ENCODE measurements at regions not wholly inside any gene's neighbourhood (a gene's known extent, or its start where the extent isn't known, plus 50 kb on each side); places are given as distances from the start of the nearest gene placed in this dataset.

DNA sequence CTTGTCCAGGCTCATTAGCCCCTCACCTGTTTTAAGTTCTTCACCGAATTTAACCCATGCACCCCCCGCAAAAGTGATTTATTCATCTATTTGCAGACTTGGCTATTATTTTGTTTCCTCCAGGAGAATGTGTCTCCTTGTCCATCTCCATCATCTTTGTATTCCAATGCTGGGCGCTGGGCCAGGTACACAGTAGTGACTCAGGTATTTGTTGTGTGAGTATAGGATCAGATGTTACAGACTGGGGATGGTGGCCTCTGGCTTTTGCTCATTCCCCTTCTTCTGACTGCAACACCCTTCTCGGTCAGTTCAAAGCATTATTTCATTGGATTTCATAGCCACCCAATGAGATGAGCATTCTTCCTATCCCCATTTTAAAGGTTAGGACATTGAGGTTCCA is 408.2 kb downstream of the MN1 start:
- ATAC-seq (no peak), DNase-seq (no peak)
- no peak overlapping the region for H3K4me3 Mint-ChIP-seq
- peaks cover 0 to 12% (median 0%) of the 10 kb centered on the region in 9 donors for H3K9me3 Mint-ChIP-seq
- no peaks in the 10 kb centered on the region for H3K36me3 Mint-ChIP-seq
- POLR2A ChIA-PET, result no interaction called here
- H3K27me3 Mint-ChIP-seq, result peaks cover 11 to 18% (median 17%) of the 10 kb centered on the region in 5 donors
- no peak overlapping the region for H3K27ac Mint-ChIP-seq
- peaks cover 0 to 4% (median 0%) of the 10 kb centered on the region in 4 donors for H3K4me1 Mint-ChIP-seq

DNA sequence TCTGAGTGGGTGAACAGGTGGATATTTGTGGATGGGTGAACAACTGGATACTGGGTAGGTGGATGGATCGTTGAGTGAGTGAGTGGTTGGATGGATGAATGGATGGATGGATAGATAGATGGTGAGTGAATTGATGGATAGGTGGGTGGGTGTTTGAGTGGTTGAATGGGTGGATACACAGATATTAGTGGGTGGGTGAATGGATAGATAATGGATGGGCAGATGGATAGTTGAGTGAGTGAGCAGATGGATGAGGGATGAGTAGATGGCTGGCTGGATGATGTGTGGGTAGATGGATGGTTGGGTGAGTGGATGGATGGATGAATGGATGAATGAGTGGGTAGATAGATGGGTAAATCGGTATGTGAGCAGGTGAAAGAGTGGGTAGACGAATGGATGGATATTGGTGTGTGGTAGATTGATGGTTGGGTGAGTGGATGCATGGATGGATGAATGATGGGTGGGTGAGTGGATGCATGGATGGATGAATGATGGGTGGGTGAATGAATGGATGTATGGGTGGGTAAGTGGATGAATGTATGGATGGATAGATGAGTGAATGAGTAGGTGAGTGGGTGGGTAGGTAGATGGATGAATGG is 406.7 kb downstream of the MN1 start:
- H3K4me1 Mint-ChIP-seq, result peaks cover 0 to 4% (median 0%) of the 10 kb centered on the region in 4 donors
- ATAC-seq, result no peak
- no peaks in the 10 kb centered on the region for H3K36me3 Mint-ChIP-seq
- POLR2A ChIA-PET, result no interaction called here
- no peak overlapping the region for H3K27ac Mint-ChIP-seq
- H3K9me3 Mint-ChIP-seq, result peaks cover 0 to 12% (median 2%) of the 10 kb centered on the region in 9 donors
- H3K4me3 Mint-ChIP-seq, result no peak overlapping the region
- peaks cover 0 to 19% (median 15%) of the 10 kb centered on the region in 5 donors for H3K27me3 Mint-ChIP-seq
- no peak for DNase-seq

DNA sequence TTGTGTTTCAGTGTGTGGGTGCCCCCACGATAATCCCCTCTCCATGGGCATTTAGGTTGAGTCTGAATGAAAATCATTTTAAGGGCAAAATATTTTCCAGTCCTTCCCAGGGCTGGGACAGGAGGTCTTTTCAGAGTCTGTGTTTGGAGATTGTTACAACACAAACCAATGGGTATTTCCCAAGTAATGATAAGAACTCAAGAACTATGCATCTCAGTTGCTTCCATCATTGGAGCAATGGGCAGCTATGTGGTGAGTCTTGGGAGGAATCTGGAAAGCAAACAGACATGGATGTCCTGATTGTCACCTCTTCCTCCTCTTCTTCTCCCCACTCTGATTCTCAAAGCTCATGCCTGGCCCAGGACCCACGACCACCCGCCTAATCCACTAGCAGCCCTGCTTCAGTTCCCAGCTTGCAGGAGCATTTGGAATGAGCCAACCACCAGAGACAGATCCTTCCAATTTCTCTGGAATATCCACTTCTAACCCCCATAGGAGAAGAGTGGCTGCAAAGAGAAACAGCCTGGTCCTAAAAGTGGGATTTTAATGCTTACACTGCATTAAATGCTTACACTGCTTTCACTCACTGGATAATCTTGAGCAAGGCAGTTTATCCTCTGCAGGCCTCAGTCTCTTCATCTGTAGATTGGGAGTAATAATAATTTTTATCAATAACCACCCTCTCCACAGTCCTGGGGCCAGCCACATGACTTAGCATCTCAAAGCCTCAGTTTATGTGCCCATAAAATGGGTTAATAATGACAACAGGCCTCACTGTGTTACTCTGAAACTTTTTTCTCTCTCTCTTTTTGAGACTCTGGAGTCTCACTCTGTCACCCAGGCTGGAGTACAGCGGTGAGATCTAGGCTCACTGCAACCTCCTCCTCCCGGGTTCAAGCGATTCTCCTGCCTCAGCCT is 404.3 kb downstream of the MN1 start:
- POLR2A ChIA-PET, result no interaction called here
- peaks cover 12 to 31% (median 20%) of the 10 kb centered on the region in 5 donors for H3K27me3 Mint-ChIP-seq
- peaks cover 0 to 8% (median 0%) of the 10 kb centered on the region in 3 donors for H3K36me3 Mint-ChIP-seq
- H3K9me3 Mint-ChIP-seq, result peaks cover 0 to 32% (median 3%) of the 10 kb centered on the region in 9 donors
- no peak for ATAC-seq
- DNase-seq, result no peak
- no peak overlapping the region for H3K4me3 Mint-ChIP-seq
- H3K27ac Mint-ChIP-seq, result no peak overlapping the region
- H3K4me1 Mint-ChIP-seq, result peaks cover 0 to 4% (median 0%) of the 10 kb centered on the region in 4 donors

DNA sequence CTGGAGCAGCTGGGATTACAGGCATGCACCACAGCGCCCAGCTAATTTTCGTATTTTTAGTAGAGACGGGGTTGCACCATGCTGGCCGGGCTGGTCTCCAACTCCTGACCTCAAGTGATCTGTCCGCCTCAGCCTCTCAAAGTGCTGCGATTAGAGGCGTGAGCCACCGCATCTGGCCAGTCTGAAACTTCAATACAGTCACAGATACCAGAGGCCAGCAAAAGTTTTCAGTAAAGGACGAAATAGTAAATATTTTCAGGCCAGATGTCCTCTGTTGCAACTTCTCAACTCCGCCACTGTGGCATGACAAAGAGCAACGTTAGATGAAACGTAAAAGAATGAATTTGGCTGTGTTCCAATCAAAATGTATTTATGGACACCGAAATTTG is 403.6 kb downstream of the MN1 start:
- POLR2A ChIA-PET, result no interaction called here
- H3K4me3 Mint-ChIP-seq, result no peak overlapping the region
- no peak overlapping the region for H3K27ac Mint-ChIP-seq
- peaks cover 12 to 33% (median 20%) of the 10 kb centered on the region in 5 donors for H3K27me3 Mint-ChIP-seq
- peaks cover 0 to 4% (median 0%) of the 10 kb centered on the region in 4 donors for H3K4me1 Mint-ChIP-seq
- peaks cover 0 to 10% (median 0%) of the 10 kb centered on the region in 3 donors for H3K36me3 Mint-ChIP-seq
- DNase-seq (peak in 1 of 10 donors; percentile 35), ATAC-seq (no peak)
- H3K9me3 Mint-ChIP-seq, result peaks cover 0 to 37% (median 6%) of the 10 kb centered on the region in 9 donors

DNA sequence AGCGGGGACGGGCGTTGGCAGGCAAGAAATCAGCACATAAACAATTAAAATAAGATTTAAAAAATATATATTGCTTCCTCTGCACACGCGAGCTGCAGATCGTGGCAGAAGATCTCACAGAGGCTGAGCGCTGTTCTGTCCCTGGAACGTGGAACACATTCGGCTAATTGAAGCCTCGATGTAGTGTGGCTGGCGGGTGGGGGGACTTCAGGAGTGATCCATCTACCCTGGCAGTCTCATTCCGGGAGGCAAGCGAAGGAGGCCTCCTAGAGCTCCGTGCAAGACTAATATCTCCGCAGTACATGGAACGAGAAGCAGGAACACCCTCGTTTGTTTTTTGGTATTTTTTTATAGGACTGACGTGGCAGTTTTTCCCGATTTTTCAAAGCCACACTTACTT is 402.4 kb downstream of the MN1 start:
- ATAC-seq, result no peak
- POLR2A ChIA-PET, result no interaction called here
- H3K27me3 Mint-ChIP-seq, result peaks cover 13 to 33% (median 21%) of the 10 kb centered on the region in 5 donors
- DNase-seq, result peak in 1 of 10 donors; percentile 6
- no peak overlapping the region for H3K4me3 Mint-ChIP-seq
- H3K36me3 Mint-ChIP-seq, result peaks cover 0 to 10% (median 0%) of the 10 kb centered on the region in 3 donors
- no peak overlapping the region for H3K27ac Mint-ChIP-seq
- H3K9me3 Mint-ChIP-seq, result peaks cover 0 to 37% (median 7%) of the 10 kb centered on the region in 9 donors
- H3K4me1 Mint-ChIP-seq, result peaks cover 0 to 4% (median 0%) of the 10 kb centered on the region in 4 donors

DNA sequence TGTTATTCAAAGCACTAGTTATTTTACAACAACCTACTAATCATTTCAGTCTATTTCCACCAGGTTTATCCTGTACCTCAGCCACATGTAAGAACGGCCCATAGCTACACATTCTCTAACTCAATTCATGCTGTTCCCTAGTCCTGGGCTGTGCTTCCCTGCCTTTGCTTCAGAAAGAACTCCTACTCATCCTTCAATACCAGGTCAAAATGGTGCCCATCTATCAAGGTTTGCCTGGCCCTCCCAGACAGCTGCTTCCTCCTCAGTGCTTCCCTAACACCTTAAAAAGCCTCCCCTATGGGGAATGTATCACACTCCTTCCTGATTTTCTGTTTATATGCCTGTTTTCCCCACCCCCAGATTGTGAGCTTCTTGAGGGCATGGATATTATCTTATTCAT is 400.7 kb downstream of the MN1 start:
- Mint-ChIP-seq H3K9me3 (peaks cover 0 to 25% (median 5%) of the 10 kb centered on the region in 9 donors), H3K36me3 (peaks cover 0 to 10% (median 0%) of the 10 kb centered on the region in 3 donors), H3K27ac (no peak overlapping the region), H3K4me1 (no peaks in the 10 kb centered on the region), H3K4me3 (no peak overlapping the region), H3K27me3 (peaks cover 15 to 27% (median 19%) of the 10 kb centered on the region in 5 donors)
- POLR2A ChIA-PET, result no interaction called here
- DNase-seq (no peak), ATAC-seq (no peak)

DNA sequence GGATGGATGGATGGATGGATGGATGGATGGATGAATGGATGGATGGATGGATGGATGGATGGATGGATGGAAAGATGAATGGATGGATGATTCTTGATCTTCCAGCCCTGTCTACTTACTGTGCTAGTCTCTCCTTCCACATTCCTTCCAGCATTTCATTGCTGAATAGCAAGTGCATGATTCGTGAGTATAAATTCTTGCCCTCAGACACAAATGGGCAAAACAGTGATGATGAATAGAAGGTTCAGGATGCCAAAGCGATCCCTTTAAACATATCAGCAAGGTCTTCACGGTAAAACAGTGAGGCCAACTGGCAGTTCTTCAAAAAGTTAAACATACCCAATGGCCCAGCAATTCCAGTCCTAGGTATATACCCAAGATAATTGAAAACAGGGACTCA is 400.2 kb downstream of the MN1 start:
- POLR2A ChIA-PET, result no interaction called here
- Mint-ChIP-seq H3K27ac (no peak overlapping the region), H3K4me3 (no peak overlapping the region), H3K36me3 (peaks cover 0 to 10% (median 0%) of the 10 kb centered on the region in 3 donors), H3K27me3 (peaks cover 15 to 27% (median 22%) of the 10 kb centered on the region in 5 donors), H3K9me3 (peaks cover 0 to 25% (median 5%) of the 10 kb centered on the region in 9 donors), H3K4me1 (no peaks in the 10 kb centered on the region)
- DNase-seq, result no peak
- ATAC-seq, result no peak

DNA sequence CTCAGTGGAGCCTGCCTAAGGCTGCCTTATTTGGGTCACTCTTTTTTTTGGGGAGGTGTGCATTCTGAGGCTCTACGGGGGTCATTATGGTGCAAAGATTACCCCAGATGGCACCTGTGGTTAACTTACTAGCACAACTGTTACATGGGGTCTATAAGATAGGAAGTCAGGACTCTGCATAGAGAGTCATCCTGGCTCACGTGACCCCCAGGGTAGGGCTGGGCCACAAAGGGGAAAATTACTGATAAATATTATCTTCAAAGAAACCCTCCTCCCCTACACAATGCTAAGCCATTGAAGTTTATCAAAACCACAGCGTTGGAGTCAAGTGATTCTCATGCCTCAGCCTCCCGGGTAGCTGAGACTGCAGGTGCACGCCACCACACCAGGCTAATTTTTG is 397.1 kb downstream of the MN1 start:
- Mint-ChIP-seq H3K4me1 (peaks cover 0 to 3% (median 0%) of the 10 kb centered on the region in 4 donors), H3K27ac (no peak overlapping the region), H3K36me3 (peaks cover 0 to 10% (median 0%) of the 10 kb centered on the region in 3 donors), H3K27me3 (peaks cover 18 to 52% (median 34%) of the 10 kb centered on the region in 5 donors), H3K4me3 (no peak overlapping the region), H3K9me3 (peaks cover 0 to 35% (median 5%) of the 10 kb centered on the region in 9 donors)
- DNase-seq, result no peak
- ATAC-seq, result no peak
- POLR2A ChIA-PET, result no interaction called here

DNA sequence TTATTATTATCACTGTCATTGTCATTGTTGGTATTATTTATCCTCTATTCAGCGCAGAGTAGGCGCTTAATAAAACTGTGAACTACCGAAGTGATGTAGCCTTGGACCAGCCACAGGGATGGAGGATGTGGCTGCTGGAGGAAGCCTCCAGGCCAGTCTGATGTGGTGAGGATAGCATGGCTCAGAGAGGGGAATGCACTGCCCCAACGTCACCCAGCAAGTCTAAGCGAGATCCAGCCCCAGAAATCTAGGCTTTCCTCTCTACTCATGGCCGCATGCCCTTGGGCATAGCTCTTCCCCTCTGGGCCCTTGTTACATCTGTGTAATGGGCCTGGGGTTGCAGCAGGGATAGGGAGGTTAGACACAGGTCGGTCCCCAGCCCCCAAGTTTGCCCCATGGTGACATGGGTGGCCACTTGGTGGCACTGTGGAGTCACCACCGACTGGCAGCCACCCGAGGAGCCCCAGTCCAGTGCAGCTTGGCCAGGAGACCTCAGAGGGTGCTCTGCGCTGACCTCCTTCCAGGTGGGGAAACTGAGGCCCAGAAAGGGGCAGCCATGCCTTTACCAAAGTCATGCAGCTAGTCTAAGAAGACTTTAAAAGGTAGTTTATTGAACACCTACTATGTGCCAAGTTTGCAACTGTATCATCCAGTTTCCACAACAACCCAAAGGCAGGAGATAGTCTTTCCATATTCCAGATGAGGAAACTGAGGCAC is 395.7 kb downstream of the MN1 start:
- Mint-ChIP-seq H3K4me3 (no peak overlapping the region), H3K27ac (no peak overlapping the region), H3K9me3 (peaks cover 0 to 29% (median 5%) of the 10 kb centered on the region in 9 donors), H3K36me3 (peaks cover 0 to 10% (median 0%) of the 10 kb centered on the region in 3 donors), H3K4me1 (peaks cover 0 to 3% (median 0%) of the 10 kb centered on the region in 4 donors), H3K27me3 (peaks cover 16 to 44% (median 32%) of the 10 kb centered on the region in 5 donors)
- peak in 1 of 10 donors; percentile 42 for DNase-seq
- ATAC-seq, result no peak
- POLR2A ChIA-PET, result no interaction called here

DNA sequence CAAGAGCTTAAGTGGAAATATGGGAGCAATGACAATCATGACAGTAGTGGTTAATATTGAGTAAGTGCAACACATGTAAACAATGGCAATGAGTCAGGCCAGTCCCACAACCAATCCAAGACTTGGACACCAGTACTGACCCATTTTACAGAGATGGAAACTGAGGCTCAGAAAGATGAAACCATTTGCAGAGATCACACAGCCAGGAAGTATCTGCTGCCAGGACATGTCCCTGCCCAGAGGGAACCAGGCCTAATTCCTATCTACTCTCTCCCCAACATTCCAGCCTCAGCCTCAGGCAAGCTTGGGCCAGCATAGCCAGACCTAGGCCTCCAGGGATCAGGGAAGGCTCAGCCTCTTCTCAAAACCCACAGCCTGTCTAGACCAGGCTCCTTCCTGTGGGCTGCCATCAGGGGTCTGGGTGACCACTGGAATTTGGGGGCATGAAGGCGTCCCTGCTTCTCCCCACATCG is 395.1 kb downstream of the MN1 start:
- peak in 1 of 10 donors; percentile 41 for DNase-seq
- H3K4me3 Mint-ChIP-seq, result no peak overlapping the region
- peaks cover 0 to 10% (median 0%) of the 10 kb centered on the region in 3 donors for H3K36me3 Mint-ChIP-seq
- POLR2A ChIA-PET, result no interaction called here
- no peak for ATAC-seq
- H3K27me3 Mint-ChIP-seq, result peaks cover 13 to 38% (median 30%) of the 10 kb centered on the region in 5 donors
- H3K4me1 Mint-ChIP-seq, result peaks cover 0 to 3% (median 0%) of the 10 kb centered on the region in 4 donors
- no peak overlapping the region for H3K27ac Mint-ChIP-seq
- peaks cover 0 to 23% (median 5%) of the 10 kb centered on the region in 9 donors for H3K9me3 Mint-ChIP-seq

DNA sequence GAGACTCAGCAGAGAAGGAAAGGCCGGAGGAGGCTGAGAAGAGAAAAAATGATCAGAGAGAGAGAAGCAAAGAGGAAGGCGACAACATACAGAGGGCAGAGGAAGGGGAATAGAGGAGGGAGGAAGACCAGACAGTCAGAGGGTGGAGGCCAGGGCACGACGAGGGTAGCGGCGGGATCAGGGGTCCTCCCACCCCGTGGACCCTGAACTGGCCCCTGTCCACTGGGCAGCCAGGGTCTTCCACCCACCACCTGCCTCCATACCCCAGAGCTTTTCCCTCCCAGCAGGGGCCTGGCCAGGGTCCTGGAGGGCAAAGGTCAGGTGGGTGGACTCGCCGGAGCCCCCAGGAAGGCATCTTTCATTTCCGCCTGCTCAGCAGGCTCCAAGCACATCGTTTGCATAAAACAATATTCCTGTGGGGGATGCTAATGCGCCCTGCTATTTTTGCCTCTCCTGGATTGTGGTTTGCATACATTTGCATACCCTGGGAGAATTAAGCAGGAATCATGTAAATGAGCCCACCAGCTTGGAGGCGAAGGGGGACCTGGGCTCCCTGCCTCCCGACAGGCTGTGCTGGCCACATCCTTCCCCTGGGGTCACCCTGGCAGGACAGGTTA is 394.1 kb downstream of the MN1 start:
- Mint-ChIP-seq H3K4me1 (peaks cover 0 to 3% (median 0%) of the 10 kb centered on the region in 4 donors), H3K4me3 (no peak overlapping the region), H3K27me3 (peaks cover 12 to 37% (median 33%) of the 10 kb centered on the region in 5 donors), H3K36me3 (peaks cover 0 to under 1% (median 0%) of the 10 kb centered on the region in 3 donors), H3K9me3 (peaks cover 0 to 13% (median 0%) of the 10 kb centered on the region in 9 donors), H3K27ac (no peak overlapping the region)
- no peak for ATAC-seq
- DNase-seq, result peak in 1 of 10 donors; percentile 50
- POLR2A ChIA-PET, result no interaction called here

DNA sequence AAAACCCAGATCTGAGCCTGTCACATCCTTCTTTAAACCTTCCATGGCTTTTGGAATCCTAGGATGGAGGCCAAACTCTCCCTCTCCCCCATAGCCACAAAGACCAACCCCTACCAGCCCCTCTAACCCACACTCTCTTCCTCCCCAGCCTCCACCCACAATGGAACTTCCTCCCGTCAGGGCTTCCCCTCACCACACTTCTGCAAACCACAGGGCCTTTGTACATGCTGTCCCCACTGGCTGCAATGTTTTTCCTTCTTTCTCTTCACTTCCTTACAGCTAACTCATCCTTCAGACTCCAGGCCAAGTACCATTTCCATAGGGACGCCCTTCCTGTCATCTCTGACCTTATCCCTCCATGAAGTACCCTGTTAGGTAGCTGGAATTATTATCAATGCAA is 393.5 kb downstream of the MN1 start:
- peaks cover 0 to 3% (median 0%) of the 10 kb centered on the region in 4 donors for H3K4me1 Mint-ChIP-seq
- DNase-seq (peak in 1 of 10 donors; percentile 13), ATAC-seq (no peak)
- H3K36me3 Mint-ChIP-seq, result no peaks in the 10 kb centered on the region
- no peak overlapping the region for H3K27ac Mint-ChIP-seq
- POLR2A ChIA-PET, result no interaction called here
- H3K9me3 Mint-ChIP-seq, result peaks cover 0 to 9% (median 0%) of the 10 kb centered on the region in 9 donors
- H3K4me3 Mint-ChIP-seq, result no peak overlapping the region
- H3K27me3 Mint-ChIP-seq, result peaks cover 11 to 43% (median 34%) of the 10 kb centered on the region in 5 donors

Data from naive thymus-derived CD8-positive, alpha-beta T cell (primary cell).